GM19467 (cell line): ENCODE measurements at regions not wholly inside any gene's neighbourhood (a gene's known extent, or its start where the extent isn't known, plus 50 kb on each side); places are given as distances from the start of the nearest gene placed in this dataset.

Experiments used
- ATAC-seq: cut with Tn5 transposase; IDR thresholded peaks from one replicate; pipeline ENCODE4 v1.9.1; 2021; ENCODE audit warnings: mild to moderate bottlenecking, moderate library complexity; ENCODE audit not compliant: unreplicated experiment

DNA sequence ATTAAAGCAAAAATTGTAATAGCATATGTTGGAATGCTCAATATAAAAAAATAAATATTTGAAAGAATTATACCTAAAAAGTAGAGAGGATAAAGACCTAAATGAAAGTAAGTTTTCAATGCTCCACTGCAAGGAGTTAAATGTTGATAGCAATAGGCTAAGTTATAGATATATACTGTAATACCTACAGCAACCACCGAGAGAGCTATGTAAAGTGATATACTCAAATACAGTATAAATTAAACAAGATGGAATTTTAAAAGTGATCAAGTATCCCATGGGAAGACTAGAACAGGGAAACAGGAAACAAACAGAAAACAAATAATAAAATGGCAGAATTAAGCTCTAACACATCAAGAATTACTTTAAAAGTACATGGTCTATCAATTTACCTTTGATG lies 73.9 kb downstream of the CASP3 start:
- no peak for ATAC-seq

DNA sequence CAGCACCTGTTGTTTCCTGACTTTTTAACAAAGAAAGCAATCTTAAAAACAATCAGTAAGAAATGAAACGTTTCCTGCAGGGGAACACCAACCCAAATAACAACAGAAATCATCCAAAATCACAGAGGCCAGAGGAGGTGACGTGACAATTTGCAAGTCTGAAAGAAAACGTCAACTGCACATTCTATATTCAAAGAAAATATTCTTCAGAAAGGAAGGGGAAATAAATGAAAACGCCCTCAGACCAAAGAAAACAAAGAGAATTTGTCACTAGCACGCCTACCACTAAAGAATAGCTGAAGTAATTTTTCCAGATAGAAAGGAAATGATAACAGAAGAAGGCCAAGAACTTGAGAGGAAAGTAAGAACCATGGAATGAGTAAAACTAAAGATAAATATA lies 74.4 kb downstream of the CASP3 start:
- no peak for ATAC-seq

GRCh38 chr4:184573701-184574100 lies 75.5 kb downstream of the CASP3 start:
- ATAC-seq = no peak

GRCh38 chr4:184568770-184569169 lies 80.5 kb downstream of the CASP3 start:
- ATAC-seq = no peak

- no peak for ATAC-seq
Observed at GRCh38 chr4:184563621-184564020, 85.6 kb downstream of the CASP3 start.

- ATAC-seq = no peak
Observed at GRCh38 chr4:184558996-184559395, 84.6 kb upstream of the IRF2 start.

- no peak for ATAC-seq
Observed at GRCh38 chr4:184553891-184554290, 79.5 kb upstream of the IRF2 start.

DNA sequence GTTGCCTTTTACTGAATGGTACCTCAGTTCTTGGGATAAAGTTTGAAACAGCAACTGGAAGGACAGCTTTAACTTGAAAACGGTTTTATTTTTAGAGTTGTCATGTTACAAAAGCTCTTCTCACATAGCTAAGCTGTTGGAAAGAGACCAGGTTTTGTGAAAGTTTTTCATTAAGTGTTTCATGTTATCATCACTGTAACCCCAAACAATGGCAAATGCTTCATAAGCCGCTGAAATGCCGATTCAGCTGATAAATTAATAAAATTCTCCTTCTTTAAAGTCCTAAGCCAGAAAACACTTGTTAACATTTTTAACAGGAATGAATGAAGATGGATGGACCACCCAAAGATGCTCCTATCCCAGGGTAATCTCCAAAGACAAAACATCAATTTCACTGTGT lies 76.1 kb upstream of the IRF2 start:
- no peak for ATAC-seq

DNA sequence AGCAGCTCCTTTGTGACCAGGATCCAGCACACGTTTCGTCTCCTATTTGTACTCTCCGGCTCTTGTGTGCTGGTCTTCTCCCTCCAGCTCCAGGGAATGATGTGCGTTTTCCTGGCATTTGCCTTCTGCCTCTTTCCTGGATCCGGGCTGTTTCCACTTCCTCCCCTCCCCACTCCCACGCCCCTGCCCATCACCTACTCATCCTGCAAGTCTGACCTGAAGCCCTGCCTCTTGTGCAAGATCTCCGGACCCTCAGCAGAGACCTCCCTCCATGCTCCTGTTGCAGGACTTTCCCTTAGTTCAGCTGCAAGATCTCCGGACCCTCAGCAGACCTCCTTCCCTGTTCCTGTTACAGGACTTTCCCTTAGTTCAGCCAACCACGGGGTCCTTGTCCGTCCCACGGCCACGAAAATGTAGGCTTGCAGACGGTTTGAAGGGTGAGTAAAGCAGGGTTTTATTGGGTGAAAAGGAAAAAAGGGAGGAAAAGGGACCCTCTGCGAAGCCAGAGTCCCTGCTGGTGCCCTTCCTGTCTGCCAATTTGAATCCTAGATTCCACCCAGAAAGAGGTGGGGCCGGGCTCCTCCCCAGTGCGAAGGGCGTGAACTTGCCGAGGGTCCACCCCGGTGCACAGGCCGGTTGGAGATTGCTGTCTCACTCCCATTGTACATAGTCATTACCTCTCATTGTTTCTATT lies 74.4 kb upstream of the IRF2 start:
- no peak for ATAC-seq

DNA sequence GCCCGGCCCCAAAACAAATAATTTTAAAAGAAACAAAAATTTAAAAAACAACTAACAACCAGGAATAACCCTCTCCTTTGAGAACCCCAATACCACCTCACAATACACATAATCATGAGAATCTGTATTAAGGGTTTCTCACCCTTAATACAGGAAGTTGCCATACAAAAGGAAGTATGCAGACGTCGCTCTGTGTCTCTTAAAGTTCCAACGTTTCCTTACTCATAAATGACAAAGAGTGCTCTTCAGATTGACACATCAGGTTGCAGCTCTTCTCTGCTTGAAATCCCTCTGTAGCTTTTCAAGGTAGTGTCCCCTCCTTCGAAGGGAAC lies 73.9 kb upstream of the IRF2 start:
- ATAC-seq = no peak

DNA sequence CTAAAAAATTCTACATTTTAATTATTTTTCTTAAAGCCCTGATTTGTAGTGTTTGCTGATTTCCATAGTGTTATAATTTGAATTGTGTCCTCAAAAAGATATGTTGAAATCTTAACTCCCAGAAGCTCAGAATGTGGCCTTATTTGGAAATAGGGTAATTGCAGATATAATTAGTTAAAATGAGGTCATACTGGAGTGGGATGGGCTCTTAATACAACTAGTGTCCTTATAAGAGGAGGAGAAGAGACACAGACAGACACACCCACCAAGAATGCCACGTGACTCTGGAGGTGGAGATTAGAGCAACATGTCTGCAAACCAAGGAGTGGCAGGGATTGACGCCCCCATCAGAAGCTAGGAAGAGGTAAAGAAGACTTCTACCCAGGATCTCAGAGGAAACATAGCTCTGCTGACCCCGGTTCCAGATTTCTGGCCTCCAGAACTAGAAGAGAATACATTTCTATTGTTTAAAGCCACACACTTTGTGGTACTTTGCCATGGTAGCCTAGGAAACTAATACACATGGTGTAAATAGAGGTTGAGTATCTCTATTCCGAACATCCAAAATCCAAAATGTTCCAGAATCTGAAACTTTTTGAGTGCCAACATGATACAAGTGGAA lies 70.5 kb upstream of the IRF2 start:
- ATAC-seq = no peak

GRCh38 chr4:184541907-184542306 lies 67.6 kb upstream of the IRF2 start:
- ATAC-seq = no peak

DNA sequence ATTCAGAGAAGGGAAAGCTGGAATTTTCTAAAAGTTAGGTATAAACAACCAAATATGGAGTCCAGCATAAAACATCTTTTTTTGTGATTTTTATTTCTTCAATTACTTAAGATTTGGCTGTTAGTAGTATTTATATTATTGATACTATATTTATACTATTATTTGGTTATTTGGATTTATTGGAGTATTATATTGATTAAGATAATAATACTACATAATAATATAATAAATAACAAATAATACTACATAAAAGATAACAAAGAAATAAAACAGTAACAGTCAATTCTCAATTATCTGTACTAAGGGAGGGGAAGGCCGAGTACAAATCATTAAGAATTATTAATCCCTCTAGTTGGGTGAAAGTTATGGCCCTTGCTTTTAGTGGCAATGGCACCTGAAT lies 66.0 kb upstream of the IRF2 start:
- no peak for ATAC-seq

DNA sequence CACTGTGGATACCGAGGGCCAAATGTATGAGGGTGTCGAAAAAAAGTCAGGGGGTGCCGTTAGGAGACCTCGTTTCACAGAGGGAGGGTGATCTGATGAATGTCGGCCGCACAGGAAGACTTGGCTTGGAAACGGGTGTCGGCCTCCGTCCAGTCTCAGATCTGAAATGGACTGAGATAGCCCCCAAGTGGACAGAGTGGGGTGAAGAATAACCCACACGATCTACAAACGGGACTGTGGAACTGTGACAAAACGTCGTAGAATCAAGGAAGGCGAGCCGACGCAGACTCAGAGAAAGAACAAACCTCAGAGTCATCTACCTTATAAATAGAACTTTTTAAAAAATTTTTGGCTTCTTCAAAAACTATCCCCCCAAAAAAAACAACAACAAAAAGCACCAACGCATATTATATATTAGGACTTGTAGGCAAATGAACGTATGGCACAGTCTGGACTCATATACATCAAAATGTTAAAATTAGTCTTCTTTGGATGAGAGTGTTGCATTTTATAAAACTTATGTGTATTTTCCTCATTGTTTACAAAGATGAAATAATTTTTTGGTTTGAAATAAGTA lies 63.8 kb upstream of the IRF2 start:
- ATAC-seq = peak; percentile 60

- peak; percentile 47 for ATAC-seq
Observed at GRCh38 chr4:184537269-184538022, 63.1 kb upstream of the IRF2 start.

DNA sequence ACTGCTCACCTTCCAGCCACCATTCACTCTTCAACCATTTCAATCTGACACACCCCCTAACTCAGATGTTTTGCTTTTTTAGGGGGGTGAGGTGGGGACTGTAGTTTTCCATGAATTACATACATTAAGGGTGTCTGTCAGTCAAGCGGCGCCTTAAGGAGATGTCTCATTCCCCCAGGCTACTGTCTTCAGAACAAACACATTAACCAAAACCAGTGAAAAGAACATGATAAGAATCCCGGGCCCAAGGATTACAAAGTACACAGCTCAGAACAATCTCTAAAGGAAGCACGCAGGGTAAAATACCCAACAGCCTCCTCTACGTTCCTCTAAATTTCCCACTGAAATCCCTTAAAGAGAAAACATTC lies 62.5 kb upstream of the IRF2 start:
- no peak for ATAC-seq

DNA sequence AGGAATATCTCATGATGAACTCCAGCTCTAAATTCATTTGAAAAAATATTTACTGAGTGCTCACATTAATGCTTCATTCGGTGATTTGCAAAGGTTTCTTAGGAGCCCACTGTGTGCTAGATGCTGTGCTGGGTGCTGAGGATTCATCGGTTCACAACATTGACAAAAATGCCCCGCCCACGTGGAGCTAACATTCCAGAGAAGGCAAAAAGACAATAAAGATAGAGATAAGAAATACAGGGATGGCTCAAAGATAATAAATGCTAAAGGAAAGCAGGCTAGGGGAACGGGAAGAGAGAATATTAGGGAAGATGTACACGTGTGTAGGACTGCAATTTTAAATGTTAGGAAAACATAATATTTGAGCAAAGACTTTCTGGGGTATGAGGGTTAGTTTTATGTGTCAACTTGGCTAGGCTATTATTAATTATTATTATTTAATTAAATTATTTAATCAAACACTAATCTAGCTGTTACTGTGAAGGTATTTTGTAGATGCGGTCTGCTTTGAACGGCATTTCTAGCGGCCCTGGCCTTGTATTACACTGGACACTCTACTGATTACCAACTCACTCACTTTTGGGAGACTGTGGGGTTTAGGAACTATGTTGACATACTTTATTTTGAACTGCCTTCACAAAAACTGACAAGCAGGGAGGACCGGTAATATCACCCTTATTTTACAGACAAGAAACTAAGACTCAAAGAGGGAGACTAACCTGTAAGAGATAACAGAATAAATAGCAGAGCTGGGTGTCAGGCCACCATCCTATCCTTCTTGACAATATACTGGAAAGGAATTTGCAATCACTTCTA lies 61.9 kb upstream of the IRF2 start:
- no peak for ATAC-seq

DNA sequence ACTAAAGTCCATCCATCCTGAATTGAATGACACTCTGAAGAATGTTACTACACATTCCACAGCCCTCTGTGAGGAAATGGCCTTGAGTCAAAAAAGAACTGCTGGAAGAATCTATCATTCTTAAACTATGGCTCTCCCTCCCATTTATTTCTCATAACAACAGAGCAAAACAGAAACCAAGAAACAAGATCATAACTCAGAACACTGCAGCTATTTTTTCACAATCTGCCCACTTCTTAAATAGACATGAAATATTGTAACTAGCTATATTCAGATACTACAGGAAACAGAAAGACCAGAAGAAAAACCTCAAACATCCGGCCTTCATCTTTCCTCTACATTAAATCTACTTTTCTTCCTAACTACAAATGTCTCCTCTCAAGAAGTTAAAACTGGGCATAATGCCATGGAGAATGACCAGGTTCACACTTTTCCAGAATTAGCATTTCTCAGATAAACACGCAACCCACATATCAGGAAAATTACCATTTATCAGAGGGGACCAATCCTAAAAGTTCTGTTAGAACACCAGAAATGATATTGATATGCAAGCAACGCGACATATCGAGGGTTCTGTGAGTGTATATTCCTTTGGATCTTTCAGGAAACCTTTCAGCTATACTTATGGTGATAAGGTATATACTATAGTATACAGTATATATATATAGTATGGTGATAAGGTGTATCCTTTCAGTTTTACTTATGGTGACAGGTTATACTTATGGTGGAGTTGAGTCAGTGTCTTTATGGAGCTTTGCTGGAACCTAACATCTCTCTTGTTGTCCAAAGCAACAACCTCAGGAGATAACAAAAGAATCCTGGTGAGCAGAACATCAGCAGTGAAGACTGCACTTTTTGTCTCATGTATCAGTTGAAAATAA lies 60.4 kb upstream of the IRF2 start:
- ATAC-seq = peak; percentile 57

DNA sequence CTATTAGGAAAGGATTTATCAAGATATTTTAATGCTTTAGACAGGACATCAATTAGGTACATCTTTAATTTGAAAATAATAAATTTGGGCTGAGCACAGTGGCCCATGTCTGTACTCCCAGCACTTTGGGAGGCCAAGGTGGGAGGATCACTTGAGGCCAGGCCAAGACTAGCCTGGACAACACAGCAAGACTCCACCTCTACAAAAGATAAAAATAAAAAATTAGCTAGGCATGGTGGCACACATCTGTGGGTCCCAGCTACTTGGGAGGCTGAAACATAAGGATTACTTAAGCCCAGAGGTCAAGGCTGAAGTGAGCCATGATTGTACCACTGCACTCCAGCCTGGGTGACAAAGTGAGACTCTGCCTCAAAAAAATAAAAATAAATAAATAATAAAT lies 59.6 kb upstream of the IRF2 start:
- no peak for ATAC-seq

- no peak for ATAC-seq
Observed at GRCh38 chr4:184531008-184531407, 56.7 kb upstream of the IRF2 start.
